OCI-LY1 (cell line): ENCODE measurements at regions not wholly inside any gene's neighbourhood (a gene's known extent, or its start where the extent isn't known, plus 50 kb on each side); places are given as distances from the start of the nearest gene placed in this dataset.

Experiments used
- H2AFZ ChIP-seq: fragments of 200-600 bp; sonication (generic), shearing (Covaris generic); 2 replicates; pipeline ENCODE4 v1.6.0; 2014; ENCODE audit warnings: antibody characterized with exemption, mild to moderate bottlenecking, low read length
- H3F3A ChIP-seq: fragments of 200-600 bp; sonication (generic), shearing (Covaris generic); 2 replicates; pipeline ENCODE4 v1.6.0; 2014; ENCODE audit warnings: mild to moderate bottlenecking, antibody characterized with exemption, low read length, moderate library complexity; ENCODE audit not compliant: insufficient read depth
- H3K27ac ChIP-seq: fragments of 200-600 bp; sonication (generic); 2 replicates; pipeline ENCODE4 v1.5.1; 2014; ENCODE audit warnings: low read length, mixed run types, mild to moderate bottlenecking, low read depth; ENCODE audit not compliant: poor library complexity, severe bottlenecking
- H3K27me3 ChIP-seq: fragments of 200-600 bp; sonication (generic); 2 replicates; pipeline ENCODE4 v1.6.0; 2014; ENCODE audit warnings: antibody characterized with exemption, mild to moderate bottlenecking, low read length, moderate library complexity; ENCODE audit not compliant: insufficient read depth
- H3K36me3 ChIP-seq: fragments of 200-600 bp; sonication (generic); 2 replicates; pipeline ENCODE4 v1.6.1; 2014; ENCODE audit warnings: mild to moderate bottlenecking, antibody characterized with exemption, low read length, moderate library complexity, mixed read lengths; ENCODE audit not compliant: insufficient read depth
- H3K4me1 ChIP-seq: fragments of 200-600 bp; sonication (generic); 2 replicates; pipeline ENCODE4 v1.5.1; 2014; ENCODE audit warnings: mild to moderate bottlenecking, low read length, moderate library complexity; ENCODE audit not compliant: insufficient read depth, severe bottlenecking
- H3K4me2 ChIP-seq: fragments of 200-600 bp; sonication (generic), shearing (Covaris generic); 2 replicates; pipeline ENCODE4 v1.6.1; 2014; ENCODE audit warnings: low read length
- H3K4me3 ChIP-seq: fragments of 200-600 bp; sonication (generic); 2 replicates; pipeline ENCODE4 v1.5.1; 2014; ENCODE audit warnings: low read length, low read depth, mild to moderate bottlenecking, mixed read lengths; ENCODE audit not compliant: poor library complexity, severe bottlenecking
- H3K79me2 ChIP-seq: fragments of 200-600 bp; shearing (Covaris generic); 2 replicates; pipeline ENCODE4 v1.6.1; 2016; ENCODE audit warnings: mixed run types, low read length, mixed read lengths; ENCODE audit not compliant: insufficient read depth
- H3K9ac ChIP-seq: fragments of 200-600 bp; sonication (generic), shearing (Covaris generic); 2 replicates; pipeline ENCODE4 v1.6.1; 2014; ENCODE audit warnings: mild to moderate bottlenecking, low read length, mixed read lengths
- H3K9me2 ChIP-seq: fragments of 200-600 bp; sonication (generic), shearing (Covaris generic); 2 replicates; pipeline ENCODE4 v1.6.1; 2014; ENCODE audit warnings: low read depth, mild to moderate bottlenecking, low read length, mixed read lengths
- H3K9me3 ChIP-seq: fragments of 200-600 bp; shearing (Covaris generic); 2 replicates; pipeline ENCODE4 v1.6.1; 2014; ENCODE audit warnings: low read length, mixed read lengths
- H4K20me1 ChIP-seq: fragments of 200-600 bp; sonication (generic), shearing (Covaris generic); 2 replicates; pipeline ENCODE4 v1.6.0; 2016; ENCODE audit warnings: mild to moderate bottlenecking, low read length; ENCODE audit not compliant: insufficient read depth
- EZH2 ChIP-seq: fragments of 200-600 bp; sonication (generic), shearing (Covaris generic); IDR thresholded peaks from 2 replicates; pipeline ENCODE4 v1.8.0; 2017; ENCODE audit warnings: borderline replicate concordance, mixed run types, mild to moderate bottlenecking, antibody characterized with exemption, low read length, moderate library complexity, mixed read lengths
- TF ChIP-seq, protein P1 (sequence below): fragments of 200-600 bp; sonication (generic), shearing (Covaris generic); IDR thresholded peaks from 2 replicates; pipeline ENCODE4 v1.5.1; 2017; ENCODE audit warnings: mild to moderate bottlenecking, antibody characterized with exemption, low read length, moderate library complexity, mixed read lengths

DNA sequence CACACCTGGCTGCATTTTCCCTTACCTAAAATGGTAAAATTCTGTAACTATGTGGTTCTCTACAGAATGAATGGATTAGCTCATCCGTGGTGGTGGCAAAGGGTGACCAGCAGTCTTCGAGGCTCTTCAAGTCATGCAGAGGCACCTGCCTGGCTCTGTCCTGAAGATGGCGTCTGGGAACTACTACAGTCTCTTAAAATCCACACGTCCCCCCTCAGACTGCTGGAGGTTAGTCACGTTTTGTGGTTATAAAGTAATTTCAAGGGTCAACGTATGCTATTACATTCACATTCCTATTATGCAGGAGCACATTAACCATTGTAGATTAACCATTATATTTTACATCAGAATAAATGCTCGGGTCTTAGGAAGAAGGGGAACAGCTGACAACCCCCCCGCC, 616.7 kb downstream of the GALR1 start:
- Histone ChIP-seq H3K9me2 (no peaks in the 10 kb centered on the region), H2AFZ (no peak overlapping the region), H3F3A (no peaks in the 10 kb centered on the region), H4K20me1 (no peaks in the 10 kb centered on the region), H3K27me3 (no peaks in the 10 kb centered on the region), H3K27ac (no peak overlapping the region), H3K4me3 (no peak overlapping the region), H3K4me2 (no peak overlapping the region), H3K4me1 (no peaks in the 10 kb centered on the region), H3K36me3 (no peaks in the 10 kb centered on the region), H3K79me2 (no peaks in the 10 kb centered on the region), H3K9ac (no peak overlapping the region), H3K9me3 (no peaks in the 10 kb centered on the region)
- no peak for TF ChIP-seq EZH2
- TF ChIP-seq, protein P1, sequence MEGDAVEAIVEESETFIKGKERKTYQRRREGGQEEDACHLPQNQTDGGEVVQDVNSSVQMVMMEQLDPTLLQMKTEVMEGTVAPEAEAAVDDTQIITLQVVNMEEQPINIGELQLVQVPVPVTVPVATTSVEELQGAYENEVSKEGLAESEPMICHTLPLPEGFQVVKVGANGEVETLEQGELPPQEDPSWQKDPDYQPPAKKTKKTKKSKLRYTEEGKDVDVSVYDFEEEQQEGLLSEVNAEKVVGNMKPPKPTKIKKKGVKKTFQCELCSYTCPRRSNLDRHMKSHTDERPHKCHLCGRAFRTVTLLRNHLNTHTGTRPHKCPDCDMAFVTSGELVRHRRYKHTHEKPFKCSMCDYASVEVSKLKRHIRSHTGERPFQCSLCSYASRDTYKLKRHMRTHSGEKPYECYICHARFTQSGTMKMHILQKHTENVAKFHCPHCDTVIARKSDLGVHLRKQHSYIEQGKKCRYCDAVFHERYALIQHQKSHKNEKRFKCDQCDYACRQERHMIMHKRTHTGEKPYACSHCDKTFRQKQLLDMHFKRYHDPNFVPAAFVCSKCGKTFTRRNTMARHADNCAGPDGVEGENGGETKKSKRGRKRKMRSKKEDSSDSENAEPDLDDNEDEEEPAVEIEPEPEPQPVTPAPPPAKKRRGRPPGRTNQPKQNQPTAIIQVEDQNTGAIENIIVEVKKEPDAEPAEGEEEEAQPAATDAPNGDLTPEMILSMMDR: no peak

DNA sequence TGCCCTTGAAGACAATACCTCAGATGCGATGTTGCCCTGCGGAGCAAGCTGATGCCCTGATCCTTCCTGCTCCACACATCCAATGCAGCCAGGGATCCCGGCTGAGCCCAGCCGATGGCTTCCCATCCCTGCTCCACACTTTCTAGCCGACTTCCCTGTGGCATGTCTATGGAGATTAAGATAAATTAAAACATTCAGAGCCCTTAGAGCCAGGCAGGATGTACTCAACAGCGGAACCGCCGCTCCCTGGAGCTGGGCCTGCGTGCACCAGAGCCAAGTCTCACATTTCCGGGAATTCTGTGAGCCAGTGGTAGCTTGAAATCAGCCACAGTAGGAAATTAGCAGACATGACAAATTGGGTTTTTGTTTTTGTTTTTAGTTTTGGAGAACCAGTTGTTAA, 620.6 kb downstream of the GALR1 start:
- no peak for TF ChIP-seq EZH2
- TF ChIP-seq, protein P1: no peak
- no peaks in the 10 kb centered on the region for H3K79me2 ChIP-seq
- no peak overlapping the region for H3K4me2 ChIP-seq
- H3K9me3 ChIP-seq: no peaks in the 10 kb centered on the region
- no peaks in the 10 kb centered on the region for H3F3A ChIP-seq
- no peaks in the 10 kb centered on the region; the same call in 1 of the 2 replicates for H3K27me3 ChIP-seq
- H3K27ac ChIP-seq: no peak overlapping the region
- no peaks in the 10 kb centered on the region for H3K36me3 ChIP-seq
- no peaks in the 10 kb centered on the region for H3K4me1 ChIP-seq
- H2AFZ ChIP-seq: no peak overlapping the region
- H3K9ac ChIP-seq: no peak overlapping the region
- no peak overlapping the region for H3K4me3 ChIP-seq
- no peaks in the 10 kb centered on the region for H3K9me2 ChIP-seq
- no peaks in the 10 kb centered on the region for H4K20me1 ChIP-seq

DNA sequence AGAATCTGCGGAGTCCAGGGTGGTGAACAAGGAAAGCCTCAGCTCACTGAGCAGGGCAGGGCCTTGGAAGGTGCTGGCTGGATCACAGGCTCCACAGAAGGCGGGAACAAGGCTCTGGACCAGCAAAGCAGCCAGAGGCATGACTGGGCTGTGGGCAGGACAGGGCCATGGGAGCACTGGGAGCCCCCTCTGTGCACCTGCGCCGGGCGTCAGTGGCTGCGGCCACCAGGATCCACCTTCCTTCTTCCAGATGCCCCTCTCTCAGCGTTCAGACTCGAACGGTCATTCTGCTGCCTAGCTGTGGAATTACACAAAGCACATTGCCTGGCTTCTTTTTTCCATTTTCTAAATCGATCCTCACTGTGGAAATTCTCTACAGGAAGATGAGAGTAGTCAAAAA, 621.2 kb downstream of the GALR1 start:
- H3F3A ChIP-seq: no peaks in the 10 kb centered on the region
- no peaks in the 10 kb centered on the region for H3K9me3 ChIP-seq
- no peak overlapping the region for H2AFZ ChIP-seq
- H4K20me1 ChIP-seq: no peaks in the 10 kb centered on the region
- H3K36me3 ChIP-seq: no peaks in the 10 kb centered on the region
- no peak overlapping the region for H3K9ac ChIP-seq
- TF ChIP-seq, protein P1: no peak
- TF ChIP-seq EZH2: no peak
- H3K79me2 ChIP-seq: no peaks in the 10 kb centered on the region
- no peak overlapping the region for H3K4me3 ChIP-seq
- no peak overlapping the region for H3K4me2 ChIP-seq
- no peaks in the 10 kb centered on the region for H3K4me1 ChIP-seq
- H3K9me2 ChIP-seq: no peaks in the 10 kb centered on the region
- no peaks in the 10 kb centered on the region; the same call in 1 of the 2 replicates for H3K27me3 ChIP-seq
- H3K27ac ChIP-seq: no peak overlapping the region
